ENCODE measurements at regions not wholly inside any gene's neighbourhood (a gene's known extent, or its start where the extent isn't known, plus 50 kb on each side); places are given as distances from the start of the nearest gene placed in this dataset.

GRCh38 chr16:6095414-6095813 lies 997.8 kb upstream of the EEF2KMT start:
- H3K27ac ChIP-seq (ENCODE audit: insufficient read depth, low read depth, low read length, poor library complexity, severe bottlenecking): no peak overlapping the region

DNA sequence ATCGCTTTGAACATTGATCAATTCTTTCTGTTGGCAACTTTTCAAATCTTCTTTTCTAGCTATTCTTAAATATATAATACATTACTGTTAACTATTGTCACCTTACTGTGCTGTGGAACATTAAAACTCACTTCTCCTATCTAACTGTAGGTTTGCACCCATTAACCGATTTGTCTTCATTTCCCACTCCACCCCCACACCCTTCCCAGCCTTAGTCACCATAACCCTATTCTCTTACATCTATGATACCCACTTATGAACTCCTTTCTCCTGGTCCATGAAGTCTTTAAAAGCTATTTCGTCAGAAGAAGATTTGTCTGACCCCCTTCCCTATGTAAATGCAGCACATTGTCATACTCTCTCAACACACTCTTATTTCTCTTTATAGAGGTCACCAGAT lies 993.4 kb upstream of the EEF2KMT start:
- H3K36me3 ChIP-seq (ENCODE audit: control insufficient read depth, insufficient read depth, low read length): no peaks in the 10 kb centered on the region
- no peak overlapping the region for H3K27ac ChIP-seq (ENCODE audit: insufficient read depth, low read depth, low read length, poor library complexity, severe bottlenecking)
- WGBS, 2 experiments: 92 to 95% methylated on average over 3 of the region's 3 CpGs
- H3K4me3 ChIP-seq (ENCODE audit: insufficient read depth, low read depth, low read length): no peak overlapping the region
- H3K4me1 ChIP-seq (ENCODE audit: control insufficient read depth, insufficient read depth, low read length): no peaks in the 10 kb centered on the region
- no peaks in the 10 kb centered on the region for H3K27me3 ChIP-seq (ENCODE audit: control insufficient read depth, insufficient read depth, low read length, poor library complexity, severe bottlenecking)
- no peaks in the 10 kb centered on the region for H3K9me3 ChIP-seq (ENCODE audit: control insufficient read depth, low read length)

More at GRCh38 chr16:6095414-6095813, 997.8 kb upstream of the EEF2KMT start:
- no peaks in the 10 kb centered on the region for H3K4me1 ChIP-seq (ENCODE audit: control insufficient read depth, insufficient read depth, low read length)
- no peaks in the 10 kb centered on the region for H3K9me3 ChIP-seq (ENCODE audit: control insufficient read depth, low read length)
- no peaks in the 10 kb centered on the region for H3K36me3 ChIP-seq (ENCODE audit: control insufficient read depth, insufficient read depth, low read length)
- H3K27me3 ChIP-seq (ENCODE audit: control insufficient read depth, insufficient read depth, low read length, poor library complexity, severe bottlenecking): no peaks in the 10 kb centered on the region
- no peak overlapping the region for H3K4me3 ChIP-seq (ENCODE audit: insufficient read depth, low read depth, low read length)
- WGBS, 2 experiments: 94 to 97% methylated on average over 5 of the region's 5 CpGs

GRCh38 chr16:6081320-6081976 lies 983.9 kb upstream of the EEF2KMT start:
- H3K27ac ChIP-seq (ENCODE audit: insufficient read depth, low read depth, low read length, poor library complexity, severe bottlenecking): no peak overlapping the region
- H3K4me1 ChIP-seq (ENCODE audit: control insufficient read depth, insufficient read depth, low read length): no peaks in the 10 kb centered on the region
- WGBS, 2 experiments: 55 to 65% methylated on average over 4 to 5 of the region's 5 CpGs
- H3K36me3 ChIP-seq (ENCODE audit: control insufficient read depth, insufficient read depth, low read length): no peaks in the 10 kb centered on the region
- H3K4me3 ChIP-seq (ENCODE audit: insufficient read depth, low read depth, low read length): no peak overlapping the region
- H3K9me3 ChIP-seq (ENCODE audit: control insufficient read depth, low read length): no peaks in the 10 kb centered on the region
- no peaks in the 10 kb centered on the region for H3K27me3 ChIP-seq (ENCODE audit: control insufficient read depth, insufficient read depth, low read length, poor library complexity, severe bottlenecking)

- WGBS, 2 experiments: 93 to 96% methylated on average over 2 of the region's 2 CpGs
- no peak overlapping the region for H3K27ac ChIP-seq (ENCODE audit: insufficient read depth, low read depth, low read length, poor library complexity, severe bottlenecking)
- H3K36me3 ChIP-seq (ENCODE audit: control insufficient read depth, insufficient read depth, low read length): no peaks in the 10 kb centered on the region
- no peaks in the 10 kb centered on the region for H3K4me1 ChIP-seq (ENCODE audit: control insufficient read depth, insufficient read depth, low read length)
- H3K4me3 ChIP-seq (ENCODE audit: insufficient read depth, low read depth, low read length): no peak overlapping the region
- no peaks in the 10 kb centered on the region for H3K27me3 ChIP-seq (ENCODE audit: control insufficient read depth, insufficient read depth, low read length, poor library complexity, severe bottlenecking)
- H3K9me3 ChIP-seq (ENCODE audit: control insufficient read depth, low read length): no peaks in the 10 kb centered on the region
Measured at GRCh38 chr16:6076631-6077030, 979.0 kb upstream of the EEF2KMT start.

- 80 to 85% methylated on average over 4 of the region's 4 CpGs for WGBS, 2 experiments
- H3K27me3 ChIP-seq (ENCODE audit: control insufficient read depth, insufficient read depth, low read length, poor library complexity, severe bottlenecking): no peaks in the 10 kb centered on the region
- H3K4me3 ChIP-seq (ENCODE audit: insufficient read depth, low read depth, low read length): no peak overlapping the region
- no peaks in the 10 kb centered on the region for H3K36me3 ChIP-seq (ENCODE audit: control insufficient read depth, insufficient read depth, low read length)
- no peak overlapping the region for H3K27ac ChIP-seq (ENCODE audit: insufficient read depth, low read depth, low read length, poor library complexity, severe bottlenecking)
- peaks cover 9% of the 10 kb centered on the region for H3K4me1 ChIP-seq (ENCODE audit: control insufficient read depth, insufficient read depth, low read length)
- no peaks in the 10 kb centered on the region for H3K9me3 ChIP-seq (ENCODE audit: control insufficient read depth, low read length)
Measured at GRCh38 chr16:6068063-6068462, 970.5 kb upstream of the EEF2KMT start.

DNA sequence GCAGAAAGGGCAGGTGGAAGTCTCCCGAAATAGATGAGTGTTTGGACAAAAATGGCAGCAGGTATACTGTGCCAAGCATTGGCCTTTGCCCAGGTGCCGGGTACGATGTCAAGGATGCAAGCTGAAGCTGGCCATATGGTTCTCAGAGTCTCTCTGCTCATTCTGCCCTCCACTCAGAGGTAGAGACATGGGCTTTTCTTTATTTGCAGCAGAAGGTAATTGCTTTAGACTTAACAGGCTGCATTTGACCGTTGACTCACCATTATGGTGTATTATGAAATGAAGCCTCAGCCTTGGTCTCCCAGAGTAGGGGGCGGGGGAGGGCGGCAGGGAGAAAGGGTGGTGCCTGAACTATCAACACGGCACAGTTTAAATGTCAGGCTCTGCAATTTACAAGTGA lies 969.1 kb upstream of the EEF2KMT start:
- 80% methylated on average over 7 of the region's 7 CpGs for WGBS, 2 experiments
- Histone ChIP-seq H3K4me3 (ENCODE audit: insufficient read depth, low read depth, low read length) (no peak overlapping the region), H3K27ac (ENCODE audit: insufficient read depth, low read depth, low read length, poor library complexity, severe bottlenecking) (no peak overlapping the region)

GRCh38 chr16:6063526-6063925 lies 965.9 kb upstream of the EEF2KMT start:
- H3K27me3 ChIP-seq (ENCODE audit: control insufficient read depth, insufficient read depth, low read length, poor library complexity, severe bottlenecking): no peaks in the 10 kb centered on the region
- H3K4me3 ChIP-seq (ENCODE audit: insufficient read depth, low read depth, low read length): no peak overlapping the region
- no peak overlapping the region for H3K27ac ChIP-seq (ENCODE audit: insufficient read depth, low read depth, low read length, poor library complexity, severe bottlenecking)
- H3K9me3 ChIP-seq (ENCODE audit: control insufficient read depth, low read length): no peaks in the 10 kb centered on the region
- 50 to 67% methylated on average over 2 to 3 of the region's 3 CpGs for WGBS, 2 experiments
- H3K36me3 ChIP-seq (ENCODE audit: control insufficient read depth, insufficient read depth, low read length): no peaks in the 10 kb centered on the region
- H3K4me1 ChIP-seq (ENCODE audit: control insufficient read depth, insufficient read depth, low read length): peaks cover 9% of the 10 kb centered on the region

More for the DNA sequence above, 969.1 kb upstream of the EEF2KMT start:
- H3K27me3 ChIP-seq (ENCODE audit: control insufficient read depth, insufficient read depth, low read length, poor library complexity, severe bottlenecking): no peaks in the 10 kb centered on the region
- H3K36me3 ChIP-seq (ENCODE audit: control insufficient read depth, insufficient read depth, low read length): no peaks in the 10 kb centered on the region
- H3K9me3 ChIP-seq (ENCODE audit: control insufficient read depth, low read length): no peaks in the 10 kb centered on the region
- peaks cover 9% of the 10 kb centered on the region for H3K4me1 ChIP-seq (ENCODE audit: control insufficient read depth, insufficient read depth, low read length)

- H3K36me3 ChIP-seq (ENCODE audit: control insufficient read depth, insufficient read depth, low read length): no peaks in the 10 kb centered on the region
Measured at GRCh38 chr16:6059671-6060070, 962.1 kb upstream of the EEF2KMT start.

DNA sequence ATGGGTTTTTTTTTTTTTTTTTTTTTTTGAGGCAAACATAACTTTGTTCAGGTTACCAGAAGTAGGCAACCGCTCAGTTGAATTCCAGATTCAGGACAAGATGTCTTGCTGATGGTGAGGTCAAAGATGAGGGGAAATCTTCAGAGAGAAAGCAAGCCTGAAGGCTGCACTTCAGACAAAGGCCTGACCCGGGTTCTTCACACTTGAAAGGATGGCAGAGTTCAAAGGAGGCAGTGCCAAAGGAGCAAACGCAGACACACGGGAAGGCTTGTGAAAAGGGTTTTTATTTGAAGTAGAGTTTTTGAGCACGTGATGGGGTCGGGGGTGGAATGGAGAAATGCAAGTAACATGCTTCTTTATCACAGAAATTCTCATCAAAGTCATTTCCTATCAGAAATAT lies 960.2 kb upstream of the EEF2KMT start:
- 69 to 73% methylated on average over 4 to 6 of the region's 6 CpGs for WGBS, 2 experiments
- Histone ChIP-seq H3K4me1 (ENCODE audit: control insufficient read depth, insufficient read depth, low read length) (no peaks in the 10 kb centered on the region), H3K4me3 (ENCODE audit: insufficient read depth, low read depth, low read length) (no peak overlapping the region), H3K9me3 (ENCODE audit: control insufficient read depth, low read length) (no peaks in the 10 kb centered on the region), H3K27me3 (ENCODE audit: control insufficient read depth, insufficient read depth, low read length, poor library complexity, severe bottlenecking) (no peaks in the 10 kb centered on the region), H3K36me3 (ENCODE audit: control insufficient read depth, insufficient read depth, low read length) (no peaks in the 10 kb centered on the region), H3K27ac (ENCODE audit: insufficient read depth, low read depth, low read length, poor library complexity, severe bottlenecking) (no peak overlapping the region)

More at GRCh38 chr16:6059671-6060070, 962.1 kb upstream of the EEF2KMT start:
- Histone ChIP-seq H3K27ac (ENCODE audit: insufficient read depth, low read depth, low read length, poor library complexity, severe bottlenecking) (no peak overlapping the region), H3K4me3 (ENCODE audit: insufficient read depth, low read depth, low read length) (no peak overlapping the region), H3K27me3 (ENCODE audit: control insufficient read depth, insufficient read depth, low read length, poor library complexity, severe bottlenecking) (no peaks in the 10 kb centered on the region), H3K9me3 (ENCODE audit: control insufficient read depth, low read length) (no peaks in the 10 kb centered on the region), H3K4me1 (ENCODE audit: control insufficient read depth, insufficient read depth, low read length) (peaks cover 7% of the 10 kb centered on the region)

GRCh38 chr16:6048017-6048416 lies 950.4 kb upstream of the EEF2KMT start:
- 98 to 100% methylated on average over 3 of the region's 3 CpGs for WGBS, 2 experiments
- Histone ChIP-seq H3K4me1 (ENCODE audit: control insufficient read depth, insufficient read depth, low read length) (no peaks in the 10 kb centered on the region), H3K36me3 (ENCODE audit: control insufficient read depth, insufficient read depth, low read length) (no peaks in the 10 kb centered on the region), H3K27me3 (ENCODE audit: control insufficient read depth, insufficient read depth, low read length, poor library complexity, severe bottlenecking) (no peaks in the 10 kb centered on the region), H3K9me3 (ENCODE audit: control insufficient read depth, low read length) (no peaks in the 10 kb centered on the region), H3K4me3 (ENCODE audit: insufficient read depth, low read depth, low read length) (no peak overlapping the region), H3K27ac (ENCODE audit: insufficient read depth, low read depth, low read length, poor library complexity, severe bottlenecking) (no peak overlapping the region)

GRCh38 chr16:6047325-6047724 lies 949.7 kb upstream of the EEF2KMT start:
- 87 to 89% methylated on average over 3 of the region's 3 CpGs for WGBS, 2 experiments
- Histone ChIP-seq H3K4me1 (ENCODE audit: control insufficient read depth, insufficient read depth, low read length) (no peaks in the 10 kb centered on the region), H3K4me3 (ENCODE audit: insufficient read depth, low read depth, low read length) (no peak overlapping the region), H3K36me3 (ENCODE audit: control insufficient read depth, insufficient read depth, low read length) (no peaks in the 10 kb centered on the region), H3K9me3 (ENCODE audit: control insufficient read depth, low read length) (no peaks in the 10 kb centered on the region), H3K27me3 (ENCODE audit: control insufficient read depth, insufficient read depth, low read length, poor library complexity, severe bottlenecking) (no peaks in the 10 kb centered on the region), H3K27ac (ENCODE audit: insufficient read depth, low read depth, low read length, poor library complexity, severe bottlenecking) (no peak overlapping the region)
